ENCODE measurements at regions not wholly inside any gene's neighbourhood (a gene's known extent, or its start where the extent isn't known, plus 50 kb on each side); places are given as distances from the start of the nearest gene placed in this dataset.

- TF ChIP-seq CTCF (conservative IDR thresholded peaks at IDR 0.05), result no peak
- no peak for TF ChIP-seq ZFX (IDR thresholded peaks at IDR 0.05)
Measured at GRCh38 chr12:82207556-82207955, 150.6 kb downstream of the CCDC59 start.

Data from C4-2B (cell line).